Adrenal gland (tissue), 9 donors: ENCODE measurements at regions not wholly inside any gene's neighbourhood (a gene's known extent, or its start where the extent isn't known, plus 50 kb on each side); places are given as distances from the start of the nearest gene placed in this dataset.
"Not testable (repeated sequence)": the region's sequence is repeated elsewhere in the genome, so short reads cannot be mapped to it uniquely, and the experiment has no call there.

Experiments
- DNase-seq, 7 donors: peaks; one replicate each; pipeline ENCODE4 v3.0.0-alpha.2; 2019 to 2020
- H3K27ac ChIP-seq, 5 donors: fragments of 200-600 bp; sonication (generic) in 4 of 5; 1 replicate in 3 of 5; 2 replicates in 2 of 5; pipeline versions ENCODE4 v1.5.1 to v1.8.0; 2016 to 2020; ENCODE audit warnings: mild to moderate bottlenecking in 1 of 5
- H3K27me3 ChIP-seq: fragments of 200-600 bp; 2 replicates; pipeline ENCODE4 v1.8.0; 2021
- H3K36me3 ChIP-seq, 2 donors: fragments of 200-600 bp; replicated peaks in 1 of 2; 1 replicate in 1 of 2; 2 replicates in 1 of 2; pipeline versions ENCODE4 v1.5.1 to v1.8.0; 2018 to 2022
- H3K4me1 ChIP-seq, 2 donors: fragments of 200-600 bp; replicated peaks in 1 of 2; 1 replicate in 1 of 2; 2 replicates in 1 of 2; pipeline versions ENCODE4 v1.5.1 to v1.8.0; 2018 to 2021
- H3K4me3 ChIP-seq, 4 donors: fragments of 200-600 bp; sonication (generic) in 3 of 4; one replicate each; pipeline ENCODE4 v1.5.1; 2016 to 2018
- H3K9me3 ChIP-seq, 3 donors: fragments of 200-600 bp; sonication (generic) in 1 of 3; replicated peaks in 1 of 3; 1 replicate in 2 of 3; 2 replicates in 1 of 3; pipeline versions ENCODE4 v1.5.1 to v1.8.0; 2016 to 2021
- CTCF ChIP-seq, 6 experiments: fragments of 450-650 bp in 4 of 6; fragments of 200-600 bp in 2 of 6; sonication (generic) in 1 of 6; IDR thresholded peaks; 1 replicate in 5 of 6; 2 replicates in 1 of 6; pipeline versions ENCODE4 v1.5.1 to v1.8.0; 2016 to 2021; ENCODE audit warnings: antibody characterized with exemption in 6 of 6, mild to moderate bottlenecking in 2 of 6, moderate library complexity in 1 of 6
- POLR2A ChIP-seq, 2 donors: fragments of 450-650 bp; IDR thresholded peaks; one replicate each; pipeline ENCODE4 v1.6.1; 2017; ENCODE audit warnings: antibody characterized with exemption in 2 of 2, mild to moderate bottlenecking in 2 of 2, moderate library complexity in 1 of 2
- WGBS, 4 donors: extraction: QIAGEN DNeasy Blood & Tissue Kit in 2 of 4; methylation state at CpG; one replicate each; pipeline versions ENCODE4 v1.1.5 to v1.1.7; 2013 to 2017; 5-methylcytosine and 5-hydroxymethylcytosine counted together
- intact Hi-C, 2 donors: fragments of 100-400 bp; cut with DNase I; formaldehyde crosslinking; loops; one replicate each; pipeline versions ENCODE4 v1.14.1 to v1.15.0; 2022 to 2023
- donor health status: healthy with polysubstance abuse.
- donor health status: Bipolar disorder and iron deficiency.
- donor health status: DM: yes; HTN: yes; CAD: no.
- donor health status: DM: no; HTN: no; CAD: no.
- donor health status: DM: no; HTN: no; CAD: no.

GRCh38 chr15:24076090-24076784 lies 389.1 kb upstream of the NDN start:
- Histone ChIP-seq H3K27me3 (no peaks in the 10 kb centered on the region), H3K36me3 (no peaks in the 10 kb centered on the region), H3K4me1 (no peaks in the 10 kb centered on the region), H3K27ac (no peak overlapping the region), H3K4me3 (no peak overlapping the region), H3K9me3 (no peaks in the 10 kb centered on the region)
- intact Hi-C loops: no loop called here
- DNase-seq: no peak
- WGBS, 4 donors: 68 to 86% (median 76%) methylated on average over 1 of the region's 1 CpG
- TF ChIP-seq POLR2A (IDR thresholded peaks at IDR 0.05): no peak
- no peak for TF ChIP-seq CTCF (IDR thresholded peaks at IDR 0.05)

- H3K9me3 ChIP-seq: no peaks in the 10 kb centered on the region
- DNase-seq: no peak
- H3K27me3 ChIP-seq: no peaks in the 10 kb centered on the region
- H3K27ac ChIP-seq: no peak overlapping the region
- no peaks in the 10 kb centered on the region for H3K4me1 ChIP-seq
- no peak overlapping the region for H3K4me3 ChIP-seq
- intact Hi-C loops: no loop called here
- H3K36me3 ChIP-seq: no peaks in the 10 kb centered on the region
- WGBS, 4 donors: 82 to 89% (median 87%) methylated on average over 7 to 29 of the region's 29 CpGs
- no peak for TF ChIP-seq POLR2A (IDR thresholded peaks at IDR 0.05)
- TF ChIP-seq CTCF (IDR thresholded peaks at IDR 0.05): no peak
These were observed 391.4 kb upstream of the NDN start for GRCh38 chr15:24078310-24079029.

- intact Hi-C loops, H3K9me3 ChIP-seq, H3K4me3 ChIP-seq, H3K27ac ChIP-seq, H3K36me3 ChIP-seq, DNase-seq, H3K4me1 ChIP-seq, H3K27me3 ChIP-seq: not testable (repeated sequence)
- 41 to 61% (median 55%) methylated on average over 1 of the region's 1 CpG for WGBS, 4 donors
These were observed 401.8 kb upstream of the NDN start for GRCh38 chr15:24088941-24089340.

GRCh38 chr15:24101503-24101902 lies 414.4 kb upstream of the NDN start:
- H3K4me3 ChIP-seq, H3K4me1 ChIP-seq, H3K27me3 ChIP-seq, H3K27ac ChIP-seq, H3K9me3 ChIP-seq, intact Hi-C loops, DNase-seq, H3K36me3 ChIP-seq: not testable (repeated sequence)
- WGBS, 4 donors: 15 to 36% (median 20%) methylated on average over 16 to 27 of the region's 30 CpGs

GRCh38 chr15:24107524-24107923 lies 420.4 kb upstream of the NDN start:
- H3K4me1 ChIP-seq, DNase-seq, intact Hi-C loops, H3K27me3 ChIP-seq, H3K9me3 ChIP-seq, H3K4me3 ChIP-seq, H3K27ac ChIP-seq, H3K36me3 ChIP-seq: not testable (repeated sequence)
- 70 to 77% (median 75%) methylated on average over 6 of the region's 6 CpGs for WGBS, 4 donors

- intact Hi-C loops, H3K4me1 ChIP-seq, H3K9me3 ChIP-seq, H3K4me3 ChIP-seq, DNase-seq, H3K27ac ChIP-seq, H3K27me3 ChIP-seq, H3K36me3 ChIP-seq: not testable (repeated sequence)
- 0 to 63% (median 26%) methylated on average over 1 to 3 of the region's 4 CpGs for WGBS, 4 donors
These were observed 420.8 kb upstream of the NDN start for GRCh38 chr15:24107948-24108347.

- H3K9me3 ChIP-seq, DNase-seq, H3K4me1 ChIP-seq, intact Hi-C loops, H3K27me3 ChIP-seq, H3K36me3 ChIP-seq, H3K4me3 ChIP-seq, H3K27ac ChIP-seq: not testable (repeated sequence)
- 50 to 58% (median 54%) methylated on average over 3 of the region's 3 CpGs for WGBS, 4 donors
These were observed 421.2 kb upstream of the NDN start for GRCh38 chr15:24108349-24108748.

- H3K27me3 ChIP-seq, H3K4me1 ChIP-seq, intact Hi-C loops, H3K27ac ChIP-seq, DNase-seq, H3K36me3 ChIP-seq, H3K4me3 ChIP-seq, H3K9me3 ChIP-seq: not testable (repeated sequence)
- WGBS, 4 donors: 73 to 81% (median 76%) methylated on average over 8 of the region's 8 CpGs
These were observed 452.5 kb upstream of the NDN start for GRCh38 chr15:24139622-24140021.

- 75 to 87% (median 83%) methylated on average over 8 of the region's 8 CpGs for WGBS, 4 donors
- H3K4me3 ChIP-seq, intact Hi-C loops, H3K27me3 ChIP-seq, H3K36me3 ChIP-seq, H3K4me1 ChIP-seq, H3K9me3 ChIP-seq, H3K27ac ChIP-seq, DNase-seq: not testable (repeated sequence)
These were observed 458.0 kb upstream of the NDN start for GRCh38 chr15:24145070-24145469.
